GM21447 (cell line): ENCODE measurements at regions not wholly inside any gene's neighbourhood (a gene's known extent, or its start where the extent isn't known, plus 50 kb on each side); places are given as distances from the start of the nearest gene placed in this dataset.
"Not testable (repeated sequence)": the region's sequence is repeated elsewhere in the genome, so short reads cannot be mapped to it uniquely, and the experiment has no call there.

ENCODE experiments used
- ATAC-seq: cut with Tn5 transposase; IDR thresholded peaks from one replicate; pipeline ENCODE4 v1.9.1; 2021; ENCODE audit not compliant: unreplicated experiment

GRCh38 chr6:56904068-56904467 is 50.8 kb upstream of the BEND6 start:
- no peak for ATAC-seq

- no peak for ATAC-seq
Observed at GRCh38 chr6:56902641-56903464, 52.1 kb upstream of the BEND6 start.

GRCh38 chr6:56900784-56901183 is 54.1 kb upstream of the BEND6 start:
- ATAC-seq: no peak

- ATAC-seq: no peak
Observed at GRCh38 chr6:56899753-56900152, 55.2 kb upstream of the BEND6 start.

- ATAC-seq: no peak
Observed at GRCh38 chr6:56899311-56899710, 55.6 kb upstream of the BEND6 start.

GRCh38 chr6:56897789-56898529 is 56.9 kb upstream of the BEND6 start:
- no peak for ATAC-seq

GRCh38 chr6:56891754-56892153 is 63.2 kb upstream of the BEND6 start:
- no peak for ATAC-seq

GRCh38 chr6:56890683-56891429 is 64.1 kb upstream of the BEND6 start:
- ATAC-seq: peak; percentile 97

- no peak for ATAC-seq
Observed at GRCh38 chr6:56890066-56890465, 64.8 kb upstream of the BEND6 start.

- no peak for ATAC-seq
Observed at GRCh38 chr6:56889492-56889891, 65.4 kb upstream of the BEND6 start.

GRCh38 chr6:56888687-56889086 is 66.2 kb upstream of the BEND6 start:
- no peak for ATAC-seq

- ATAC-seq: no peak
Observed at GRCh38 chr6:56887086-56887485, 67.8 kb upstream of the BEND6 start.

GRCh38 chr6:56877922-56878321 is 77.0 kb upstream of the BEND6 start:
- ATAC-seq: no peak

GRCh38 chr6:56875961-56876360 is 78.9 kb upstream of the BEND6 start:
- ATAC-seq: no peak

GRCh38 chr6:56875523-56875922 is 79.4 kb upstream of the BEND6 start:
- ATAC-seq: no peak

- no peak for ATAC-seq
Observed at GRCh38 chr6:56874328-56874727, 80.6 kb upstream of the BEND6 start.

- ATAC-seq: not testable (repeated sequence)
Observed at GRCh38 chr6:56870053-56870452, 84.9 kb upstream of the BEND6 start.

GRCh38 chr6:56869346-56869745 is 85.6 kb upstream of the BEND6 start:
- ATAC-seq: no peak

- no peak for ATAC-seq
Observed at GRCh38 chr6:56868687-56869086, 86.2 kb upstream of the BEND6 start.

- ATAC-seq: no peak
Observed at GRCh38 chr6:56866917-56867522, 87.9 kb upstream of the BEND6 start.
